Activated naive CD4-positive, alpha-beta T cell treated with anti-CD3 and anti-CD28 coated beads, Interleukin-2, amount 50 U/mL, for 16 hours (primary cell): ENCODE measurements at regions not wholly inside any gene's neighbourhood (a gene's known extent, or its start where the extent isn't known, plus 50 kb on each side); places are given as distances from the start of the nearest gene placed in this dataset.
"Not testable (repeated sequence)": the region's sequence is repeated elsewhere in the genome, so short reads cannot be mapped to it uniquely, and the experiment has no call there.

Source experiments
- DNase-seq: peaks from one replicate; pipeline ENCODE4 v3.0.0-alpha.2; 2020

DNA sequence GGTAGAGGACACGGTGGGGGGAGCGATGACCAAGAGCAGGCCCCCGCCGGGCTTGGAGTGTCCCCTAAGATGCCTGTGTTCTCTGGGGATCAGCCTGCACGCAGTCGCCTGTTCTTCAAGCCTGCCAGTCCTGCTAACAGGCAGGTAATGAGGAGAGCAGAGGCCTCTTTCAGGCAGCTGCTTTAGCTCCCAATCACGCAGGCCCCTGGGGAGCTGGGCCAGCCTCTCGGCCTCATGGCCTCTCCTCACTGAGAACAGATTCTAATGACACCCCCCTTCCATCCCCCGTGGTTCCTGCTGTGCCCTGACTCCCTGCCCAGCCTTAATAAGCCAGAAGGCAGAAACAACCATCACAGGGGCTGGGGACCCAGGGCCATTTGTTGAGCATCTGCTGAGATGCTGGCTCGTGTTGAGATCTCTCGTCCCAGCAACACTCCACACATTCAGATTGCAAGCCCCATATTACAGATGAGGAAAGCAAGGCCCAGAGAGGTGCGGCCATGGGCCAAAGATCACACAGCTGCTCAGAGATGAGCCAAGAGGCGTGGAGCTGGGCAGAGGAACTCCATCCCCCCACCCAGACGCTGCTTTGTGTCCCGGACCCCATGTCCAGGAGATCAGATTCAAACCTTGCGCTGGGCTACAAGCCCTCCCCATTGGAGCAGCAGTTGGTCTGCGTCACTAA is 71.6 kb upstream of the CASZ1 start:
- DNase-seq, result no peak

DNA sequence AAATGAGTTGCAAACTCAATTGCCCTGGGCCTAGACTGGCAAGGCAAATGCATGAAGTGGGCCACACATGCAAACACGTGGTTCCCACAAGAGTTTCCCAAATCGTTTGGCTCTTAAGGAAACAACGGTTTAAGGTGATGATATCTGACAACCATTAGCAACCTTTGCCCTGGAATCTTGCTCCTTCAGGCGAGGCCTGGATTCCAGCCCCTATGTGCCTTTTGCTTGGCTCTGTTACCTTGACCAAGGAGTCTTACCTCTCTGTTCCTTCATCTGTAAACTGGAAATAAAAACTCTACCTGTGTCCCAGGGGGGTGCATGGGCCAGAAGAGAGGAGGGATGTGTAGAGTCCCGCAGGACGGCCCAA is 72.1 kb upstream of the CASZ1 start:
- DNase-seq, result no peak

DNA sequence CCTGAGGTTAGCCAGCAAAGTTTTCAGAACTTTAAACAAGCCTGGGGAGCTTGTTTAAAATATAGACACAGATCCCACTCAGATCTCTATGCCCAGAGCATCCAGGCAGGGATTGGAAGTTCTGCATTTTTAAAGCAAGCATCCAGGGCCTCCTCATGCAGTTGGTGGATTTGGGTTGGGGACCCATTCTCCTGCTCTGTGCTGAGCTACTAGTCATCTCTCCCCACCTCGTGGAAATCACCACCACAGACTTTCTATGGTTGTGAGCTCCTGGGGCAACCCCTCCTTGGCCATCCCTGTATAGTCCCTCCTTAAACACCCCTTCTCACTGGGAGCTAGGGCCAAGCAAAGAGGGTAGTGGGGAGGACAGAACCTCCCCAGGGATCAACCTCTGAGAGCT is 73.5 kb upstream of the CASZ1 start:
- DNase-seq, result no peak

DNA sequence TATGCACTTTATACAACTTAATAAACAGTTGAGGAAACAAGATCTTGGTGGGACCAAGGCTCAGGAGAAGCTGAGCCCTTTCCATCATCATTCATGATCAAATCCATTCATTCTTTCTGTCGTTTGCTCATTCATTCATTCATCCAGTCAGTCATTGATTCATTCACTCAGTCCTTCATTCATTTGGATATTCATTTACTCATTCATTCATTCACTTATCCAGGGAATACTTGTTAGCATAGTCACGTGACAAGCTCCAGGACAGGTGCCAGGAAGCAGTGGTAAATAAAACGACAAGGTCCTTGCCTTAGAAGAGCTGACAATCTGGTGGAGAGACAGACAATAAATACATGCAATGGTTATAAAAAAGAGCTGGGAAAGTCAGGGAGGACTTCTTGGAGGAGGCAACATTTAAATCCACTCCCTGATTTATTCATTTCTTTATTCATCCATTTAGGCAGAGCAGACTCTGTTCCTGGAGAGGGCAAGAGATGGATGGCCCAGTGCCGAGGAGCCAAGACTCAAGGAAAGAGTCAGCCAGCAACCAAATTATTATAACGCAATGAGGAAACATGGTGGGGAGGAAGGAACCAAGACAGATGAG is 74.1 kb upstream of the CASZ1 start:
- DNase-seq, result no peak

DNA sequence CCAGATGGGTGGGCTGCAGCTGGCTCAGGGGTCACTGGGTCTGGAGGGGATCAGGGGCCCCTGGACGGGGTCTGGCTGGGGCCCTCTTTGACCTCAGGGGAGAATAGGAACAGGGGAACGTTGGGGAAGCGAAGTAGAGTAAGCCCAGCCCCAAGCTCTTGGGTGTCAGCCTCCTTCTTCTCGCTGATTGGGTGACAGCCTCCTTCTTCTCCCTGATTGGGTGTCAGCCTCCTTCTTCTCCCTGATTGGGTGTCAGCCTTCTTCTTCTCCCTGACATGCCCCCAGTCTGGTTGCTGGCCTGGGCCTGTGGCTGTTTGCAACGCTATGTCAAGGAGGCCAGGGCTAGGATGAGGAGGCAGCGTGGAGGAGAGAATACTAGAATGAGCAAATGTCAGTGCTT is 76.7 kb upstream of the CASZ1 start:
- no peak for DNase-seq

DNA sequence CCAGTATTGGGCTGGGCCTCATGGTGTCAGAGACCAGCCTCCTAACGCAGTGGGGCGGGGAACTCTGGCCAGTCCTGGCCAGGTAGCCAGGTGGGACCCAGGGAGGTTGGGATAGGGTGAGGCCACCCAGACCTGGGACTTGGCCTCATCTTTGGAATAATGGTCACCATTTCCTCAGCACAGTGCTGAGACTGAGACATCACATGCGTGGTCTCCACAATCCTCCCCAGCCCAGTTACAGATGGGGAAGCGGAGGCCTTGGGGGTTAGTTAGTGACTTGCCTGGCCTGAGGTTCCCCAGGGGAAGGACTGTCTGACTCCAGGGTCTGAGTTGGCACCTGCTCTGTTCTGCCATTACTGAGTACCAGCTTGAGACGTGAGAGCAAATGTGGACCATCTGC is 77.9 kb upstream of the CASZ1 start:
- DNase-seq, result no peak

DNA sequence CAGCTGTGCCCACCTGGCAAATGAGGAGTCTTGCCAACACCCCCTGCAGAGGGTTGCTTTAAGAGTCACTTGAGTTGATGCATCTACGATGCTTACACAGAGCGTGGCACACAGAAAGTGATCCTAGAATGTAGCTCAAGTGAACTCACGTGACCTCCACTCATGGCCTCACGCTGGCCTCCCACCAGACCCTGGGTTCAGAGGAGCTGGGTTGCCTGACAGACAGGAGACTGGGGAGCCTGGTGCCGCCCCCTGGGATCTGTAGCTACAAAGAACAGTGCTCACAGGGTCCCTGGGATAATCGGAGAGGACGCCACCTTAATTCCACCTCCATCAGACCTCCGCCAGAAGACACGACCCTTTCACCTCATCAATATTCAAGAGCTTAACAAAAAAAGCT is 81.4 kb upstream of the CASZ1 start:
- DNase-seq, result no peak

DNA sequence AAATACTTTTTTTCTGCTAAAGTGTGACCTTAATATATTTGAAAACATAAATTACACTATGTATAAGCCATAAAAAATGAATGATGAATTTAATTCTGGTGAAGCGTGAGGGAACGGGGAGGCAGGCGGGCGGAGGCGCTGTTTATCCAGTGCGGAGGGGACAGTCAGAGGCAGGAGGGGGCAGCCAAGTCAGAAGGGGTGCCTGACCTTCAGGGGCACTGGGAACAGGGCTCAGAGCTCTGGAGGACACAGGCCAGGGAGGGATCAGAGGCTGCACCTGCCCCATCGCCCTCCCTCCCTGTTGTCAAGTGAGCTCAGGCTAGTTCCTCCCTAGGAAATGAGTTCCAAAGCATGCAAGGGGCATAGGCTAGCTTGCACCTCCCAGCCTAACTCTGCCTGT is 82.0 kb upstream of the CASZ1 start:
- no peak for DNase-seq

DNA sequence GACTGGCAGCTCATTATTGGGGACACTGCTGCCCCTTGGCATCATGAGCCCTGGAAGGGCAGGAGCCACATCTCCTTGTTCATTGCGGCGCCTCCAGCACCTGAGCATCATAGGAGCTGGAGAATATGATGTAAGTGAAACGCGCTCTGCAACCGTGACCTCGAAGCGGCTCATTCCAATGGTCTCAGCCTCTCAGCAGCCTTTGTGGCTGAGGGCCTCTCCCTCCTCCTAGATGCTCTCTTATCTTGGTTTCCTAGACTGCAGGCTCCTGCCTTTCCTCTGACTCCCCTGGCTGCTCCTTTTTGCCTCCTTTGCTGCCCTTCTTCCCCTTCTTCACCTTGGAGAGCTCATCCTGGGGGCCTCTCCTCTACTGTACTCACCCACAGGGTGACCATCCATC is 83.6 kb upstream of the CASZ1 start:
- DNase-seq, result no peak

DNA sequence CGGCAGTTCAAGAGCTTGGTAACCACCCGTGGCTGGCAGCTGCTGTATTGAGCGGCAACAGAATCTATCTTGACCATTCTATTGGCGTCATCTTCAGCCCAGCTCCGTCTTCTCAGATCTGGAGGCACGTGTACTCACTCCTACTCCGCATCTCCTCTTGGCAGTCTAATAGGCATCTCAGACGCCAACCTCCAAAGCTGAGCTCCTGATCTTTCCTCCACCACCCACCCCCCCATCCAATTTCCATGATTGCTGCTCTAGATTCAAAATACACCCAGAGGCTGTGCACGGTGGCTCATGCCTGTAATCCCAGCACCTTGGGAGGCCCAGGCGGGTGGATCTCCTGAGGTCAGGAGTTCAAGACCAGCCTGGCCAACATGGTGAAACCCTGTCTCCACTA is 84.6 kb upstream of the CASZ1 start:
- no peak for DNase-seq

DNA sequence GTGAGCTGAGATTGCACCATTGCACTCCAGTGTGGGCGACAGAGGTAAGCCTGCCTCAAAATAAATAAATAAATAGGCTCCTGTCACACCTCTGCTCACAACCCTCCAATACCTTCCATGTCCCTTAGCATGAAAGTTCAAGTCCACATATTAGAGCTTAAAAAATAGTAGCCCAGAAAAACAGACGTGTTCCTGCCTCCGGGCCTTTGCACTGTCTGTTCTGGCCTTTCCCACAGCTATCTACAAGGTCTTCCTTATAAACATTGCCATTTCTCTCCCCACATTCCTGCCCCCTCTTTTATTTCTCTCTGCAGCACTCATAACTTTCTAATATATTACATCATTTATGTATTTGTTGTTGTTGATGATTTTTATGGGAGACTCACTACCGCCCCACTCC is 85.6 kb upstream of the CASZ1 start:
- DNase-seq, result no peak

DNA sequence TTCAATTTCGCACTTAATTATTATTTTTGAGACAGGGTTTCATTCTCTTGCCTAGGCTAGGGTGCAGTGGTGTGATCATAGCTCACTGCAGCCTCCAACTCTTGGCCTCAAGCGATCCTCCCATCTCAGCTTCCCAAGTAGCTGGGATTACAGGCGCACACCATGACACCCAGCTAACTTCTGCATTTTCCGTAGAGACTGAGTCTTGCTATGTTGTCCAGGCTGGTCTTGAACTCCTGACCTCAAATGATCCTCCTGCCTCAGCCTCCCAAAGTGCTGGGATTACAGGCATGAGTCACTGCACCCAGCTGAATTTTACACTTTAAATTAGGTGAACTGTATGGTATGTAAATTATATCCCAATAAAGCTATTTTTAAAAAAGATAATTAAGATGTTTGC is 90.6 kb upstream of the CASZ1 start:
- not testable (repeated sequence) for DNase-seq

DNA sequence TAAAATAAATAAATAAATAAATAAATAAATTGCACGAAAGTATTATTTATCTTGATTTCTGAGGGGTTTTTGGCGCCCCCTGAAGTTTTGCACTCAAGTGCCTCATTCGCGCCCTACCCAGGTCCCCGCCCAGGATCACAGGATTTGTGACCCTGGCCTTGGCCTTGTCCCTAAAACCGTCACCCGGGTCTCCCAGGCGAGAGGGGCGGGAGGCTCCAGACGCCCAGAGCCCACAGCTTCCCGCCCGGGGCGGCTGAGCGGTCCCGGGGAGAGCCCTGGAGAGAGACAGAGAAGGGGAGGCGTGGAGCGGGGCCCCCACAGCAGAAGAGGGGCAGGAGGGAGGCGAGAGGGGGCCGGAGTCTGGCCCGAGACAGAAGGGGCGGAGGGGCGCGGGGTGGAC is 91.8 kb upstream of the CASZ1 start:
- DNase-seq, result no peak

DNA sequence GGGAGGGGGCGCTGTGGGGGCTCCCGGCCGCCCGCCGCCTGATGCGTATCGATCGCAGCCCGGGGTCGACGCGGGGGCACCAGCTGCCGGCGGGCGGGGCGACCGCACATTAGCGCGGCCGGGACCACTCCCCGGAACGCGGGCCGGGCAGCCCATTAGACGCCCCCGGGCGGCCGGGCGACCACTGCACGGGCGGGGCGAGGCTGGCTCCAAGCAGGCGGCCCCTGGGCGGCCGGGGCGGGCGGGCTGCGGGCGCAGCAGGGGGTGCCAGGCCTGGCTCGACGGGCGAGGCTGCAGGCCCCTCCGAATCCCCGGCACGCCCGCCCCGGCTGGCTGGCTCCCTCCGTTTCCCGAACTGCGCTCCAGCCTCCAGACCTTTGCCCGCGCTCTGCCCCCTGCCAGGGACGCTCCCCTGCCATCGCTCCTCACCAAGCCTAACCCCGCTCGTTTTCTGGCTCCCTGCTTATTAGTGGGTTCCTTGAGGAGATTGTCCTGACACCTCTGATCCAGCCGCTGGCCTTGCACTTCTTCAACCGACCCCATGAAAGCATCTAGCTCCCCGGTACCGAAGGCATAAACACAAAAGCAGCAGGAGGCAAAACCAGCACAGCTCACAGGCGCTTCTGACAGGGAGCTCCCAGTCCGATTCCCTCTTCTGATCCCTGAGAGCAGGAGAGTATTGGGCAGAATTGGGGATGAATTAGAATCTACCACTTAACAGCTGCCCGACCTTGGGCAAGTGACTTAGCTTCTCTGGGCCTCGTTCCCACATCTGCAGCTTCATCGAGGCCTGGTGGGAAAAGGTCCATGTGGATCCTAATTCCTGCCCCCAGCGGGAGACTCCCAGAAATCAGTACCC is 92.6 kb upstream of the CASZ1 start:
- DNase-seq, result no peak

DNA sequence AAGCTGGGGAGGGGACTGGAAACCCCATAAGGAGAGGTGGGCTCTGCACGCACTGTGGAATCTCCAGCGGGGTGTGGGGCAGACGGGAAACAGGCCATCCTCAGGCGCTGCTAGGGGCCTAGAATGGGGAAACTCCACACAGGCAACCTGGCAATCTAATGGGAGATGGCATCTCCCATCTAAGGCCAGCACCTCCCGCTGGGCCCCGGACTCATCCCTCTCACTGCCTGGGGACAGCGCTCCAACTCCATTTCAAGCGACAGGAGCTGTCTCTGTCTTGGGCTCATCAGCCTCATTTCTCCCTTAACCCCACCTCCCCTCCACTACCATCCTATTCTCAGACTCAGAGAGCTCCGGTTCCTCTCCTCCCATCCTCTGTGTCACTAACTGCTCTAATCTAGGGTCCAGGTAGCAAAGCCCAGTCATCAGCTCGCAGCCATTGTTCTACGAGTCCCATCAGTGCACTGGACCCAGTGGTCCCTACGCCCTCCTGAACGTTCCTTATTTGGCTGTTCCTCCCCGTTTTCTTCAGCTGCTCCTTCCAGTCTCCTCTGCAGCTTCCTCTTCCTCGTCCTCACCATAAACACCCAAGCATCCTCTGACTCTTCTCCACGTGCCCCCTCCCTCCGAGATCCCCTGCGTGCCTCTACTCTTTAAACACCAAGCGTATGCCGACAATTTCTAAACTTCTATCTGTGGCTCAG is 93.4 kb upstream of the CASZ1 start:
- no peak for DNase-seq

DNA sequence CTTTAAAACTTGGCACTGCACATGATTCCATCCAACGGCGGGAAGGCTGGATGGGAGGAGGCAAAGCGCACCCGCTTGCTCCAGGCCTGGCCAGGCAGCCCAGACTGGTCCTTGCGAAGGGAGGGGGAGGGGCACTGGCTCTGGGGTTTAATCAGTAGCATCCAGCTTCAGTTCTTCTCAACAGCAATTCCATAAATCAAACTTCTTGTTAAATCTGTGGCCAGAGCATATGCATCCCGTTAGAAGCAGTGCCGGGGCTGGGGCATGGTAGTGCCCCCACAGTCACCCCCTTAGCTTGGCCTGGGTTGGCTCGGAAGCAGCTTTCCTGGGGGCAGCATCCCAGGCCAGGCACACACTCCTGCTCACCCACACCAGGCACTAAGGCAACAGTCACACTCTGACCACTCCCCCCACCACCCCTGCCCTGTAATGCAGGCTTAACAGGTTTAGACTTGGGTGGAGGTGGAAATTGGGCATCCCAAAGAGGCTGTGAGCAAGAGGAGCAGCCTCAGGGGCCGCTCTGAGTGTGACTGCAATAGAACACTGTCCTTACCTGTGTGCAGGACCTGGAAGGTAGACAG is 94.1 kb upstream of the CASZ1 start:
- no peak for DNase-seq

DNA sequence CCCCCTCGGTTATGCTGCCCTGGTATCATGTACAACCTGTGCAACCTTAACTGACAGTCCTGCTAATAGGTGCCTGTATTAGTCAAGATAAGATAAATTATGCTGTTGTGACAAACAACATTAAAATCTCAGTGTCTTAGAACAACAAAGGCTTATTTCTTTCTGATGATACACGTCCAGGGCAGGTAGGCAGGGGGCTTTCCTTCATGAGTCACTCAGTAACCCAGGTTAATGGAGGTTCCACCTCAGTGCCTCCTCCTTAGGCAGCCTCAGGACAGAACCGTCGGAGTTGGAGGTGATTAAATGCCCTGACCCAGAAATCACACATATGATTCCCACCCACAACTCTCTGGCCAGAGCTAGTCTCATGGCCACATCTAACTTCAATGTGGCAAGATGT is 94.6 kb upstream of the CASZ1 start:
- no peak for DNase-seq

DNA sequence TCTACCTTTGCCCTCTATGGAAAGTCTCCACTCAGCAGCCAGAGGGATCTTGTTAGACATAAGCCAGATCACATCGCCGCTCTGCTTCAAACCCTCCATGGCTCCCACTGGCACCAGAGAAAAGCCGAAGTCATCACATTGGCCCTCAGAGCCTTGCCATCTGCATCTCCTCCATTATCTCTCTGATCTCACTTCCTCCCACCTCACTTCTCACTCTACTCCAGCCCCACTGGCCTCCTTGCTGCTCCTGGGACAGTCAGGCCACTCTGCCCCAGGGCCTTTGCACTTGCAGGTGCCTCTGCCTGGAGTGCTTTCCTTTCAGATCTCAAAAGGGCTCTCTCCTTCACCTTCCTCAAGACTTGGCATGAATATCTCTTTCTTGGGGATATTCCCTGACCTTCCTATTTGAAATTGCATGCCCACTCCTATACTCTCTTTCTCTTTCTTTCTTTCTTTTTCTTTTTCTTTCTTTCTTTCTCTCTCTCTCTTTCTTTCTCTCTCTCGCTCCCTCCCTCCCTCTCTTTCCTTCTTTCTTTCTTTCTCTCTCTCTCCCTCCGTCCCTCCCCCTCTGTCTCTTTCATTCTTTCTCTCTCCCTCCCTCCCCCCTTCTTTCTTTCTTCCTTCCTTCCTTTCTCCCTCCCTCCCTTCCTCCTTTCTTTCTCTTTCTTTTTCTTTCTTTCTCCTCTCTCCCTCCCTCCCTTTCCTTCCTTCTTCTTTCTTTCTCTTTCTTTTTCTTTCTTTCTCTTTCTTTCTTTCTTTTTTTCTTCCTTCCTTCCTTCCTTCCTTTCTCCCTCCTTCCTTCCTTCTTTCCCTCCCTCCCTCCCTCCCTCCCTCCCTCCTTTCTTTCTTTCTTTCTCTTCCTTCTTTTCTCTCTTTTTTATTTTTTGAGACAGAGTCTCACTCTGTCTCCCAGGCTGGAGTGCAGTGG is 96.0 kb upstream of the CASZ1 start:
- no peak for DNase-seq

DNA sequence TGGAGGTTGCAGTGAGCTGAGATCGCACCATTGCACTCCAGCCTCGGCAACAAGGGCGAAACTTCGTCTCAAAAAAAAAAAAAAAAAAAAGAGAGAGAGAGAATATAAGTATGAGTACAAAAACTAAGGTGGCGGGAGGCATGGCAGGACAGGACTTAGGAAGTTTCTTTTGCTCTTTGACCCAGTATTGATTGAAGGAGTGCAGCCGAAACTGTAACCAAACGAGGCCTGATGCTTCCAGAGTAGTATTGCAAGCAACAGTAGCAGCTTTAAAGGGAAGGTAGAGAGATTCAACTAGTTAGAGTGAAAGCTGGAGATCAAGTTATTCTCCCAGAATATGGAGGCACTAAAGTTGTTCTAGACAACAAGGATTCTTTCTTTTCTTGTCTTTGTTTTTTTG is 99.2 kb upstream of the CASZ1 start:
- DNase-seq, result no peak

DNA sequence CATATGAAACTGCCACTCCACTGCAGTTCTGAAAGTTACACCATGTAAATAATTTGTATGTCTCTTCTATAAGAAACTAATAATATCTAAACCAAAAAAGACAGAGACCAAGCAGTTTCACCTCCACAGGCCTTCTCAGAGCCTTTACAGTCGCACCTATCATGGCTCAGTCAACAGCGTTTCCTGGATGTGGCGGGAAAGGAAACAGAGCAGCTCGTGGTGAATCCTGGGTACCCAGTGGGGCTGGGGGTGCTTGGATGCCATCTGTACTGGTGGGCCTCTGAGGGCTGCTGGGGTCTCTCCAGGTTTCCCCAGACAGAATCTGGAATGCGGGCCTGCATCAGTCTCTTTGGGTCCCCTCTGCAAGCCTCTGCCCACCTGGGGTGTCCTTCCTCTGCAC is 100.2 kb upstream of the CASZ1 start:
- DNase-seq, result no peak

DNA sequence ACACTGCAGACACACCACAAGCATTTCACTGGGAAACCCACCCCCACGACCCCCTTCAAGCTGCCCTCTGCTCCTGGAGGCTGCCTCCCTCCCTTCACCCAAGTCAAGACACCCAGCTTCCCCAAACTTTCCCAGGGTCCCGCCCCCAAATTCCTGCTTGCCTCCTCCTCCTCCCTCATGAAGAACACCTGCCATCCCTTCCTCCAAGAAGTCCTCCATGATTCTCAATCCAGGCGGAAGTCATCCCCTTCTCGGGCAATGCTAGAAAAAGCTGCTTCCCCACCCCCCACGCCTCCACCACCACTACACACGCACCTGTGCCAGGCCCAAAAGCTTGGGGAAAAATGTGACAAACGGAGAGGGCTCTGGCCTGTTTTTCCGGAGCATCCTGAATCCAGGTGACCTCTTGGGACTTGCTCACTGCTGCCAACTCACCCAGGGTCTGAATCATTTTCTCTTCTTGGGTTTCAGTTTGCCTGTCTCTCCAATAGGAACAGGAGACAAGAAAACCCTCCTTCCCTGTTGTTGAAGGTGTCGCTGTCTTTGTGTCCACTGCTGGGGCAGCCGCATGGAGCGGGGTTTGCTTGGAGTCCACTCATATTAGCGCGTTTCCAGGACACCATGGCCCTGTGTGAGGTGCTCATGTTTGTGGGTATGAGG is 101.0 kb upstream of the CASZ1 start:
- DNase-seq, result no peak
